Central memory CD8-positive, alpha-beta T cell (primary cell): ENCODE measurements at regions not wholly inside any gene's neighbourhood (a gene's known extent, or its start where the extent isn't known, plus 50 kb on each side); places are given as distances from the start of the nearest gene placed in this dataset.

Source experiments
- ATAC-seq: fragments of 150-1000 bp; cut with Tn5 transposase; replicated peaks from 2 replicates; pipeline ENCODE4 v1.10.0; 2022; ENCODE audit warnings: mild to moderate bottlenecking, moderate FRiP score, moderate number of reproducible peaks; ENCODE audit not compliant: poor library complexity, severe bottlenecking; ENCODE audit errors: extremely low read depth
- DNase-seq, 2 donors: peaks; one replicate each; pipeline ENCODE4 v3.0.0; 2021; ENCODE audit warnings: low spot score in 2 of 2
- H3K27ac Mint-ChIP-seq: one replicate; pipeline ENCODE4 v1.8.0; 2022; ENCODE audit warnings: low read depth, mild to moderate bottlenecking, moderate library complexity, mixed read lengths
- H3K27me3 Mint-ChIP-seq: one replicate; pipeline ENCODE4 v1.8.0; 2022; ENCODE audit warnings: mixed read lengths
- H3K36me3 Mint-ChIP-seq: one replicate; pipeline ENCODE4 v1.8.0; 2022; ENCODE audit warnings: mild to moderate bottlenecking, moderate library complexity, mixed read lengths; ENCODE audit not compliant: insufficient read depth
- H3K4me1 Mint-ChIP-seq: one replicate; pipeline ENCODE4 v1.8.0; 2022; ENCODE audit warnings: mixed read lengths
- H3K4me3 Mint-ChIP-seq: one replicate; pipeline ENCODE4 v1.8.0; 2022; ENCODE audit warnings: mild to moderate bottlenecking, moderate library complexity, mixed read lengths
- H3K9me3 Mint-ChIP-seq: one replicate; pipeline ENCODE4 v1.8.0; 2022; ENCODE audit warnings: mixed read lengths

- no peaks in the 10 kb centered on the region for H3K36me3 Mint-ChIP-seq
- H3K4me1 Mint-ChIP-seq, result no peaks in the 10 kb centered on the region
- no peak for DNase-seq
- no peak for ATAC-seq
- no peak overlapping the region for H3K4me3 Mint-ChIP-seq
- H3K27ac Mint-ChIP-seq, result no peak overlapping the region
- no peaks in the 10 kb centered on the region for H3K9me3 Mint-ChIP-seq
- H3K27me3 Mint-ChIP-seq, result no peaks in the 10 kb centered on the region
Observed at GRCh38 chr22:48749555-48750227, 1078.0 kb downstream of the BRD1 start.

GRCh38 chr22:48748860-48749554, 1078.7 kb downstream of the BRD1 start:
- H3K9me3 Mint-ChIP-seq, result no peaks in the 10 kb centered on the region
- no peaks in the 10 kb centered on the region for H3K27me3 Mint-ChIP-seq
- no peaks in the 10 kb centered on the region for H3K4me1 Mint-ChIP-seq
- ATAC-seq, result no peak
- H3K4me3 Mint-ChIP-seq, result no peak overlapping the region
- no peaks in the 10 kb centered on the region for H3K36me3 Mint-ChIP-seq
- DNase-seq, result no peak
- H3K27ac Mint-ChIP-seq, result no peak overlapping the region

- Mint-ChIP-seq H3K27me3 (no peaks in the 10 kb centered on the region), H3K4me1 (no peaks in the 10 kb centered on the region), H3K36me3 (no peaks in the 10 kb centered on the region), H3K27ac (no peak overlapping the region), H3K4me3 (no peak overlapping the region), H3K9me3 (no peaks in the 10 kb centered on the region)
- ATAC-seq (no peak), DNase-seq (no peak)
Observed at GRCh38 chr22:48748113-48748859, 1079.4 kb downstream of the BRD1 start.

- no peaks in the 10 kb centered on the region for H3K36me3 Mint-ChIP-seq
- no peaks in the 10 kb centered on the region for H3K27me3 Mint-ChIP-seq
- H3K27ac Mint-ChIP-seq, result no peak overlapping the region
- DNase-seq (no peak), ATAC-seq (no peak)
- no peaks in the 10 kb centered on the region for H3K4me1 Mint-ChIP-seq
- no peaks in the 10 kb centered on the region for H3K9me3 Mint-ChIP-seq
- no peak overlapping the region for H3K4me3 Mint-ChIP-seq
Observed at GRCh38 chr22:48746789-48747425, 1080.8 kb downstream of the BRD1 start.

- H3K36me3 Mint-ChIP-seq, result no peaks in the 10 kb centered on the region
- H3K27me3 Mint-ChIP-seq, result no peaks in the 10 kb centered on the region
- no peak overlapping the region for H3K27ac Mint-ChIP-seq
- no peak overlapping the region for H3K4me3 Mint-ChIP-seq
- H3K4me1 Mint-ChIP-seq, result no peaks in the 10 kb centered on the region
- ATAC-seq, result no peak
- DNase-seq, result peak in 1 of 2 donors; percentile 2
- H3K9me3 Mint-ChIP-seq, result no peaks in the 10 kb centered on the region
Observed at GRCh38 chr22:48745842-48746788, 1081.6 kb downstream of the BRD1 start.

- Mint-ChIP-seq H3K27me3 (no peaks in the 10 kb centered on the region), H3K27ac (no peak overlapping the region), H3K4me3 (no peak overlapping the region), H3K9me3 (no peaks in the 10 kb centered on the region), H3K36me3 (no peaks in the 10 kb centered on the region), H3K4me1 (no peaks in the 10 kb centered on the region)
- ATAC-seq (no peak), DNase-seq (peak in 1 of 2 donors; percentile 4)
Observed at GRCh38 chr22:48744967-48745841, 1082.5 kb downstream of the BRD1 start.

GRCh38 chr22:48744283-48744641, 1083.4 kb downstream of the BRD1 start:
- Mint-ChIP-seq H3K4me1 (no peaks in the 10 kb centered on the region), H3K4me3 (no peak overlapping the region), H3K36me3 (no peaks in the 10 kb centered on the region), H3K27me3 (no peaks in the 10 kb centered on the region), H3K27ac (no peak overlapping the region), H3K9me3 (no peaks in the 10 kb centered on the region)
- ATAC-seq, result no peak
- DNase-seq, result peak in 1 of 2 donors; percentile 2

GRCh38 chr22:48743601-48744282, 1083.9 kb downstream of the BRD1 start:
- no peaks in the 10 kb centered on the region for H3K27me3 Mint-ChIP-seq
- no peaks in the 10 kb centered on the region for H3K9me3 Mint-ChIP-seq
- no peak for ATAC-seq
- peak; percentile 5 to 6 for DNase-seq
- H3K4me1 Mint-ChIP-seq, result no peaks in the 10 kb centered on the region
- H3K4me3 Mint-ChIP-seq, result no peak overlapping the region
- no peak overlapping the region for H3K27ac Mint-ChIP-seq
- H3K36me3 Mint-ChIP-seq, result no peaks in the 10 kb centered on the region

- Mint-ChIP-seq H3K4me3 (no peak overlapping the region), H3K4me1 (no peaks in the 10 kb centered on the region), H3K27me3 (no peaks in the 10 kb centered on the region), H3K27ac (no peak overlapping the region), H3K36me3 (no peaks in the 10 kb centered on the region), H3K9me3 (no peaks in the 10 kb centered on the region)
- DNase-seq (peak in 1 of 2 donors; percentile 3), ATAC-seq (no peak)
Observed at GRCh38 chr22:48742556-48743343, 1084.9 kb downstream of the BRD1 start.

GRCh38 chr22:48742191-48742555, 1085.5 kb downstream of the BRD1 start:
- Mint-ChIP-seq H3K9me3 (no peaks in the 10 kb centered on the region), H3K36me3 (no peaks in the 10 kb centered on the region), H3K27me3 (no peaks in the 10 kb centered on the region), H3K27ac (no peak overlapping the region), H3K4me1 (no peaks in the 10 kb centered on the region), H3K4me3 (no peak overlapping the region)
- DNase-seq, result no peak
- no peak for ATAC-seq
